ENCODE measurements at regions not wholly inside any gene's neighbourhood (a gene's known extent, or its start where the extent isn't known, plus 50 kb on each side); places are given as distances from the start of the nearest gene placed in this dataset.

DNA sequence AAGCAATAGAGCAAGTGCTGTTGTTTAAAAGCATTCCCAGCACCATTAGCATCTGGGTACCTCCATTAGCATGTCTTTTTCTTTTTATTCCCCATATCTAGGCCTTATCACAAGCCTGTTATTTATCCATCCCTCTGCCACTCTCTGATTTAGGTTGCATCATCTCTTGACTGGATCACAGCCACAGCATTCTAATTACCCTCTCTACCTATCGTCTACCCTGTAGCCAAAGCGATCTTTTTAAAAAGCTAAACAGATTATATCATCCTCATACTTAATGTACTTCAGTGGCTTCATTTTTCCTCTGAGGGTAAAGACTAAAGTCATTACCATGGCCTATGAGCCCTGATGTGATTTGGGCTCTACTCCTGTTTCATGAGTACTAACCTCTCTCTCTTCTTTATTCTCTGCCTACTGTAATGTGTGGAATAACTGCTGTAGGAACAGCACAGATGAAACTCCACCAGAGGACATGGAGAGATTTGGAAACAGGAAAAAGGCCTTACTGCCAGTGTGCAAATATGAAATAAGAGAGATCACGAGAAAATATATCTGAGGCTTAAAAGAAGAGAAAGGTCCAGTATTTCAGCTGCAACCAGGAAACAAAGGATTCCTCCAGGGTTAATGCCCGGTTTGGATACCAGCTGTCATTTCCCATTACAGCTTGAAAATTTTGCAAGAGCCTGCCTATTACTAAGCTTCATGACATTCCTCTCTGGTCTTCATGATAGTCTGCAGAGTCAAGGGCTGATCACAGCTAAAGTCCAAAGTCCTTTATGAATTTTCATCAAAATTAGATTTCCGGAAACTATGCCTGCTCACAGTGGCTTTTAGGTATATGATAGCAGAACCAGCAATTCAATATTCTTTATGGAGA lies 422.5 kb upstream of the PDE3A start:
- peaks cover 0 to 15% (median 2%) of the 10 kb centered on the region in 4 donors for H3K4me1 ChIP-seq
- H3K4me3 ChIP-seq: no peak overlapping the region
- TF ChIP-seq, protein P1, sequence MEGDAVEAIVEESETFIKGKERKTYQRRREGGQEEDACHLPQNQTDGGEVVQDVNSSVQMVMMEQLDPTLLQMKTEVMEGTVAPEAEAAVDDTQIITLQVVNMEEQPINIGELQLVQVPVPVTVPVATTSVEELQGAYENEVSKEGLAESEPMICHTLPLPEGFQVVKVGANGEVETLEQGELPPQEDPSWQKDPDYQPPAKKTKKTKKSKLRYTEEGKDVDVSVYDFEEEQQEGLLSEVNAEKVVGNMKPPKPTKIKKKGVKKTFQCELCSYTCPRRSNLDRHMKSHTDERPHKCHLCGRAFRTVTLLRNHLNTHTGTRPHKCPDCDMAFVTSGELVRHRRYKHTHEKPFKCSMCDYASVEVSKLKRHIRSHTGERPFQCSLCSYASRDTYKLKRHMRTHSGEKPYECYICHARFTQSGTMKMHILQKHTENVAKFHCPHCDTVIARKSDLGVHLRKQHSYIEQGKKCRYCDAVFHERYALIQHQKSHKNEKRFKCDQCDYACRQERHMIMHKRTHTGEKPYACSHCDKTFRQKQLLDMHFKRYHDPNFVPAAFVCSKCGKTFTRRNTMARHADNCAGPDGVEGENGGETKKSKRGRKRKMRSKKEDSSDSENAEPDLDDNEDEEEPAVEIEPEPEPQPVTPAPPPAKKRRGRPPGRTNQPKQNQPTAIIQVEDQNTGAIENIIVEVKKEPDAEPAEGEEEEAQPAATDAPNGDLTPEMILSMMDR (IDR thresholded peaks at IDR 0.05): no peak
- TF ChIP-seq POLR2AphosphoS5 (IDR thresholded peaks at IDR 0.05): no peak
- TF ChIP-seq EP300 (IDR thresholded peaks at IDR 0.05): no peak
- no peak for TF ChIP-seq POLR2A (IDR thresholded peaks at IDR 0.05)
- peak overlapping the region in 2 of 4 donors; percentile 30 to 52 for H3K27ac ChIP-seq
- no peaks in the 10 kb centered on the region for H3K27me3 ChIP-seq
- H3K9me3 ChIP-seq: no peaks in the 10 kb centered on the region
- intact Hi-C loops (cut with DNase I): no loop called here
- 85 to 88% methylated on average over 5 of the region's 5 CpGs for WGBS, 2 donors
- H3K36me3 ChIP-seq: no peaks in the 10 kb centered on the region
- DNase-seq: no peak

DNA sequence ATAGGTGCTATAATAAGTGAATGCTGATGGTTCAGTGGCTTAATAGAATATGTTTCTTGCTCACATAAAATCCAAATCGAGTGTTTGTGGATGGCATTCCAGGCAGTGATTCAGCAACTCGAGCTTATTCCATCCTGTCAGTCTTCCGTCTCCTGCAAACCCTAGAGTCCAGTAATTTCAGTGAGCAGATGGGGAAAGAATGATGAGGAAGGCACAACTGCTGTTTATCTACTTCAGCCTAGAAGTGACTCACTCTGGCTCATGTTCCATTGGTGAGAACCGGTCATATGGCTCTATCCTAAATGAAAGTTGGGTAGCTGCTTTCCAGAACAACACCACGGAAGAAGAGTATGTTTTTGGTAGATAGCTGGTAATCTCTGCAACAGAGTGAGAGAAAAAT lies 421.8 kb upstream of the PDE3A start:
- no peak for DNase-seq
- intact Hi-C loops (cut with DNase I): no loop called here
- Histone ChIP-seq H3K27ac (peak overlapping the region in 2 of 4 donors; percentile 30 to 52), H3K36me3 (no peaks in the 10 kb centered on the region), H3K9me3 (no peaks in the 10 kb centered on the region), H3K4me3 (no peak overlapping the region), H3K4me1 (peaks cover 0 to 15% (median 3%) of the 10 kb centered on the region in 4 donors), H3K27me3 (no peaks in the 10 kb centered on the region)
- TF ChIP-seq EP300 (IDR thresholded peaks at IDR 0.05) (no peak), POLR2A (IDR thresholded peaks at IDR 0.05) (no peak), POLR2AphosphoS5 (IDR thresholded peaks at IDR 0.05) (no peak)
- TF ChIP-seq, protein P1 (IDR thresholded peaks at IDR 0.05): no peak
- WGBS, 2 donors: 78 to 83% methylated on average over 5 of the region's 5 CpGs

DNA sequence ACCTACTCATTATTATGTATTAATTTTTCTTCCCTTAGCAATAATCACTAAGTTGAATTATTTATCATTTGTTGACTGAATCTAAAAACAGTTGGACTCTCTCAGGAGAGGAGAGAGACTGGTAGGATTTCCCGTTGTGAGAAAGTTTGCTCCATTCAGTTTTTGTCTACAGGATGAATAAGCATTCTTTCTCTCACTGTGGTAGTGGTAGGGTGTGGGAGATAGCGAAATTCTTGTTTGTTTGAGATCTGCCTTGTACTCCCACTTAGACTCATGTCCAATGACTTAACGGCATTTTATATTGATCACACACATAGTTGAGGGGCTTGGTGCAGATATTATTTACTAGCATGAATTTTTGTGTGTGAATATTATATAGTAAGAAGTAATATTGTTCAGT lies 421.0 kb upstream of the PDE3A start:
- intact Hi-C loops (cut with DNase I): no loop called here
- peak overlapping the region in 1 of 4 donors; percentile 52 for H3K27ac ChIP-seq
- H3K9me3 ChIP-seq: no peaks in the 10 kb centered on the region
- TF ChIP-seq, protein P1 (IDR thresholded peaks at IDR 0.05): no peak
- TF ChIP-seq POLR2A (IDR thresholded peaks at IDR 0.05) (no peak), POLR2AphosphoS5 (IDR thresholded peaks at IDR 0.05) (no peak), EP300 (IDR thresholded peaks at IDR 0.05) (no peak)
- no peak overlapping the region for H3K4me3 ChIP-seq
- WGBS, 2 donors: 89 to 92% methylated on average over 3 of the region's 3 CpGs
- H3K27me3 ChIP-seq: no peaks in the 10 kb centered on the region
- peaks cover 0 to 18% (median 6%) of the 10 kb centered on the region in 4 donors for H3K4me1 ChIP-seq
- H3K36me3 ChIP-seq: no peaks in the 10 kb centered on the region
- no peak for DNase-seq

DNA sequence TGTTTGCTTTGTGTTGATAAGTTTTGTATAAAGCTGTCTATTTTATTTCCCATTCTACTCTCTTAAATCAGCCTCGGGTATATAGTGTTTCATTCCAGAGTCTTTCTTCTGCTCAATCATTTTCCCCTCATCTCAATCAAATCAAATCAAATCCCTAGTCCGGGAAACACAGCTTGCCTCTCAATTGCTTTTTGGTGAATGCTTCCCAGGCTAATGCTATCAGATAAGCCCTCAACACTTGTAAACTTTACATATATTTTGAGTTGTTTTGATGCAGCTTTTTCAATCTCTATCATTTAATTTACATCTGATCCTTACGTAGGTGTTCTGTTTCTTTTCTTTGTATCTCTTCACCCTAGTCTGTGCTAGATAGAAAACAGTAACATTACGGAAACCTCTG lies 416.7 kb upstream of the PDE3A start:
- H3K4me1 ChIP-seq: peaks cover 0 to 20% (median 4%) of the 10 kb centered on the region in 4 donors
- TF ChIP-seq POLR2AphosphoS5 (IDR thresholded peaks at IDR 0.05) (no peak), EP300 (IDR thresholded peaks at IDR 0.05) (no peak), POLR2A (IDR thresholded peaks at IDR 0.05) (no peak)
- TF ChIP-seq, protein P1 (IDR thresholded peaks at IDR 0.05): no peak
- no peaks in the 10 kb centered on the region for H3K36me3 ChIP-seq
- DNase-seq: no peak
- 73% methylated on average over 4 of the region's 4 CpGs for WGBS, 2 donors
- H3K27me3 ChIP-seq: no peaks in the 10 kb centered on the region
- intact Hi-C loops (cut with DNase I): no loop called here
- no peak overlapping the region for H3K4me3 ChIP-seq
- no peaks in the 10 kb centered on the region for H3K9me3 ChIP-seq
- peak overlapping the region in 1 of 4 donors; percentile 15 for H3K27ac ChIP-seq

All from sigmoid colon (tissue), 6 donors.